ENCODE measurements at regions not wholly inside any gene's neighbourhood (a gene's known extent, or its start where the extent isn't known, plus 50 kb on each side); places are given as distances from the start of the nearest gene placed in this dataset.

- TF ChIP-seq CTCF (IDR thresholded peaks at IDR 0.05) (no peak), POLR2A (IDR thresholded peaks at IDR 0.05) (no peak)
These were observed 129.6 kb upstream of the PRPS1L1 start for GRCh38 chr7:18157233-18157632.

Data from right lobe of liver (tissue), 4 donors.